ENCODE measurements at regions not wholly inside any gene's neighbourhood (a gene's known extent, or its start where the extent isn't known, plus 50 kb on each side); places are given as distances from the start of the nearest gene placed in this dataset.

DNA sequence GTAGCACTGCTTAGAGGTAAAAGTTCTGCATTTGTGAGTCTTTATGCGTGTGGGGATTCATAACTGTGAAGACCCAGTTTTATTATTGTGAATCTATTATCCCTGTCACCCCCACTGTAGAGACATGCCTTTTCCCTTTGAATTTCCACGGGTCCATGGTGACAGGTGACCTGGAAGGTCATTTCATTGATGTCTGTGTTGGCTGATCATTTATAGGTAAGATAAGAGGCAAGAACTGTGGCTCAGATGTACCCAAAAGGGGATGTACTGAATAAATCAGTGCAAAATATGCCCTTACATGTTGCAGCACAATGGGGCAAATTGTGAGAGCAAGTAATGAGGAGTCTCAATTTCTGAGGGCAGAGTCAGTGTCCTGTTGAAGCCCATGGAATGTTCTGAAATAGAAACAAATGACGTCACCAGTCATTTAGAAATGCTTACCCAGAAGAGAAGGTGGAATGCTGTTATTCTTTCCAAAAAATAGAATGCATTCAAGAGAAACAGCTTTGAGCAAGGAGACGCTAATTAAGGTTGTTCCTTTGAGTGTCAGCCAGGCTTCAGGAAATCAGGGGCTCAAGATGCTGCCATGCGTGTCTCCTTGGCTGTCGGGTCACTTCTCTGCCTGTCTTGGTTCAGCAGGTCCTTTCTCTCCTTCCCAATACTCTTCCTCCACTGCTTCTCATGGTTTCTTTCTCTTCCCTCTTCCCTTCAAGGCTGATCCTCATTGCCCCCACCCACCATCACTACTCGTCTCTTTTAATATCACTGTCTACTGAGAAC lies 118.7 kb upstream of the E2F8 start:
- no peak overlapping the region for H3K9ac ChIP-seq (ENCODE audit: insufficient read depth in 1 of 2, low read depth in 2 of 2, low read length in 2 of 2)
- in situ Hi-C loops (cut with MboI): no loop called here

DNA sequence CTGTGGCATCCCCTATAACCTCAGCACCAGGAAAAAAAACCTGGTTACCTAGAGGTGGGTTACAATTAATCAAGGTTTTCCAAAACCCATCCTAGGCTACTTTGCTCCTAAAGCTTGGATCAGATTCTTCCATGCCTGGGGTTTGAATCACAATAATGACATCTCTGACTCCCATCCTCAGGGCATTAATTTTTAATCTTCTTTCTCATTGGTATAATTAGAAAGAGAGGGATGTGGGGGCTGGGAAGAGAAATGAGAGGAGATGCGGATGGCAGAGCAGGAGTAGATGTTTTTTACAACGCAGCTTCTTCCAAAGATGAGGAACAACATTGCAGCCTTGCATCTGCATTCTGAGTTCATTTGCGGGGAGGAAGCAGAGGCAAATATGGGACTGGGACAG lies 117.2 kb upstream of the E2F8 start:
- no peak for FAIRE-seq
- H3K4me3 ChIP-seq: no peak overlapping the region
- 0% methylated on average over 3 of the region's 3 CpGs for WGBS (ENCODE audit: insufficient coverage, low coverage, missing lambda C conversion rate)
- TF ChIP-seq CUX1 (CRISPR knock-in tag; IDR thresholded peaks at IDR 0.05) (no peak), NUFIP1 (IDR thresholded peaks at IDR 0.05; ENCODE audit: partially characterized antibody) (no peak), ZKSCAN8 (CRISPR knock-in tag; IDR thresholded peaks at IDR 0.05) (no peak), ZNF232 (CRISPR knock-in tag; IDR thresholded peaks at IDR 0.05) (no peak), CHD1 (IDR thresholded peaks at IDR 0.05; ENCODE audit: low read length) (no peak), DPF2 (IDR thresholded peaks at IDR 0.05) (no peak)

More for the DNA sequence above, 118.7 kb upstream of the E2F8 start:
- 2% methylated on average over 7 of the region's 7 CpGs for WGBS (ENCODE audit: insufficient coverage, low coverage, missing lambda C conversion rate)
- Histone ChIP-seq H3K36me3 (ENCODE audit: control insufficient read depth, insufficient read depth, low read length) (no peaks in the 10 kb centered on the region), H3K4me1 (replicated peaks in 1 of 2; ENCODE audit: control insufficient read depth in 2 of 2, insufficient read depth in 2 of 2, low read length in 2 of 2) (no peaks in the 10 kb centered on the region), H3K4me2 (ENCODE audit: insufficient read depth, low read length) (no peak overlapping the region), H3K9me1 (ENCODE audit: control insufficient read depth, insufficient read depth, low read length) (no peaks in the 10 kb centered on the region), H3K4me3 (no peak overlapping the region), H3K27me3 (ENCODE audit: control insufficient read depth in 2 of 2, insufficient read depth in 2 of 2, low read length in 2 of 2) (peaks cover 6% of the 10 kb centered on the region in 2 experiments; a peak in 3 of 5 replicates), H3K27ac (ENCODE audit: extremely low read depth, low read depth, low read length) (no peak overlapping the region), H3K9me3 (replicated peaks; ENCODE audit: control insufficient read depth, insufficient read depth, low read depth, low read length) (no peaks in the 10 kb centered on the region), H2AFZ (ENCODE audit: low read depth, low read length) (no peak overlapping the region), H3K79me2 (ENCODE audit: control insufficient read depth, insufficient read depth, low read length) (no peaks in the 10 kb centered on the region), H4K20me1 (replicated peaks; ENCODE audit: control insufficient read depth, insufficient read depth, low read length) (no peaks in the 10 kb centered on the region)
- TF ChIP-seq, protein P1, sequence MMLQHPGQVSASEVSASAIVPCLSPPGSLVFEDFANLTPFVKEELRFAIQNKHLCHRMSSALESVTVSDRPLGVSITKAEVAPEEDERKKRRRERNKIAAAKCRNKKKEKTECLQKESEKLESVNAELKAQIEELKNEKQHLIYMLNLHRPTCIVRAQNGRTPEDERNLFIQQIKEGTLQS (IDR thresholded peaks at IDR 0.05): peak; percentile 72
- TF ChIP-seq, protein P1 (CRISPR knock-in tag; conservative IDR thresholded peaks at IDR 0.05): no peak
- TF ChIP-seq JUND (IDR thresholded peaks at IDR 0.05; ENCODE audit: borderline replicate concordance, low read depth, low read length) (no peak), JUND (tag; IDR thresholded peaks at IDR 0.05; ENCODE audit: borderline replicate concordance, low read depth, low read length) (peak; percentile 12; the same call in 1 of the 3 replicates), GTF2F1 (IDR thresholded peaks at IDR 0.05; ENCODE audit: low read depth, low read length) (no peak), ATF7 (IDR thresholded peaks at IDR 0.05) (peak; percentile 64; the same call in 1 of the 2 replicates)
- no TSS peak for BruUV-seq (replicated peaks)
- ChIA-PET CTCF (ENCODE audit: low intra/inter-chr PET ratio) (no interaction called here), POLR2A (no interaction called here)
- intact Hi-C loops (cut with micrococcal nuclease): no loop called here
- ATAC-seq: no peak
- no peak for FAIRE-seq
- DNase-seq (ENCODE audit: extremely low read depth in 1 of 4, low spot score in 3 of 4): no peak

More for the DNA sequence above, 117.2 kb upstream of the E2F8 start:
- no peaks in the 10 kb centered on the region for H4K20me1 ChIP-seq (replicated peaks; ENCODE audit: control insufficient read depth, insufficient read depth, low read length)
- ATAC-seq (no peak), DNase-seq (ENCODE audit: extremely low read depth in 1 of 4, low spot score in 3 of 4) (no peak)
- POLR2A ChIA-PET: no interaction called here
- H3K9me3 ChIP-seq (replicated peaks; ENCODE audit: control insufficient read depth, insufficient read depth, low read depth, low read length): no peaks in the 10 kb centered on the region
- H3K9me1 ChIP-seq (ENCODE audit: control insufficient read depth, insufficient read depth, low read length): no peaks in the 10 kb centered on the region
- intact Hi-C loops (cut with micrococcal nuclease): no loop called here
- H3K36me3 ChIP-seq (ENCODE audit: control insufficient read depth, insufficient read depth, low read length): no peaks in the 10 kb centered on the region
- H3K27ac ChIP-seq (ENCODE audit: extremely low read depth, low read depth, low read length): no peak overlapping the region
- in situ Hi-C loops (cut with MboI): no loop called here
- H3K9ac ChIP-seq (ENCODE audit: insufficient read depth in 1 of 2, low read depth in 2 of 2, low read length in 2 of 2): no peak overlapping the region
- no peak overlapping the region for H2AFZ ChIP-seq (ENCODE audit: low read depth, low read length)
- no peaks in the 10 kb centered on the region for H3K4me1 ChIP-seq (replicated peaks in 1 of 2; ENCODE audit: control insufficient read depth in 2 of 2, insufficient read depth in 2 of 2, low read length in 2 of 2)
- BruUV-seq (replicated peaks): no TSS peak
- peaks cover 10% of the 10 kb centered on the region in 2 experiments; a peak in 4 of 5 replicates for H3K27me3 ChIP-seq (ENCODE audit: control insufficient read depth in 2 of 2, insufficient read depth in 2 of 2, low read length in 2 of 2)
- CTCF ChIA-PET (ENCODE audit: low intra/inter-chr PET ratio): no interaction called here
- H3K4me2 ChIP-seq (ENCODE audit: insufficient read depth, low read length): no peak overlapping the region
- H3K79me2 ChIP-seq (ENCODE audit: control insufficient read depth, insufficient read depth, low read length): no peaks in the 10 kb centered on the region
